GM23338 (cell line): ENCODE measurements at regions not wholly inside any gene's neighbourhood (a gene's known extent, or its start where the extent isn't known, plus 50 kb on each side); places are given as distances from the start of the nearest gene placed in this dataset.

ENCODE experiments used
- CTCF ChIP-seq, 2 experiments: fragments of 200-600 bp in 1 of 2; sonication (generic) in 1 of 2; conservative IDR thresholded peaks; 2 replicates each; pipeline versions ENCODE4 v1.5.1 to v1.6.1; 2016 to 2017; ENCODE audit warnings: antibody characterized with exemption in 2 of 2, low read depth in 2 of 2, mild to moderate bottlenecking in 2 of 2, moderate library complexity in 1 of 2
- ETS1 ChIP-seq: IDR thresholded peaks from 2 replicates; pipeline ENCODE4 v1.6.1; 2016; ENCODE audit warnings: antibody characterized with exemption
- EZH2 ChIP-seq: fragments of 200-600 bp; sonication (generic); IDR thresholded peaks from one replicate; pipeline ENCODE4 v1.8.0; 2017; ENCODE audit warnings: antibody characterized with exemption, mild to moderate bottlenecking, low read depth; ENCODE audit not compliant: unreplicated experiment
- EZH2phosphoT487 ChIP-seq: fragments of 200-600 bp; sonication (generic); IDR thresholded peaks from one replicate; pipeline ENCODE4 v1.8.1; 2018; ENCODE audit warnings: antibody characterized with exemption; ENCODE audit not compliant: unreplicated experiment
- JUNB ChIP-seq: IDR thresholded peaks from one replicate; pipeline ENCODE4 v1.6.1; 2016; ENCODE audit warnings: antibody characterized with exemption; ENCODE audit not compliant: unreplicated experiment

- no peak for TF ChIP-seq ETS1
- no peak for TF ChIP-seq EZH2phosphoT487
- no peak for TF ChIP-seq CTCF (conservative IDR thresholded peaks at IDR 0.05; ENCODE audit: low read depth in 2 of 2)
- no peak for TF ChIP-seq JUNB
- TF ChIP-seq EZH2: no peak
Measured at GRCh38 chr13:102928941-102929675, 83.3 kb downstream of the ERCC5 start (continued).
